ENCODE measurements at regions not wholly inside any gene's neighbourhood (a gene's known extent, or its start where the extent isn't known, plus 50 kb on each side); places are given as distances from the start of the nearest gene placed in this dataset.

DNA sequence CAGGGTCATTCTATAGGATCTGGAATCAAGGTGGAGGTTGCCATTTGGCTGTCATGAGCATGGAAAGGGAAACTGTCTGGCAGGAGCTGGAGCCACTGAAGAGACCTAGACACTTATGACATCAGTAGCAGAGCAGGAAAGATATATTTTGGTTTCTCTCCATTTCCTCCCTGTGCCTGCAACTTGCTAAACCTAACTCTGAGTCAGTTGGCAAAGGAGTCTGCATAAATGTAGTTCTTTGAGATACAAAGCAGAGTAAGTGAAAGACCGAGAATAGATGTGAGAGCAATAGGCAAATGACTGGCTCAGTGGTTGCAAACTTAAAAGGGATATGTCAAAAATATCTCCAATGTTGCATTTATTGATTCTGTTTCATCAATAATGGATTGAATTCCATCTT, 757.7 kb downstream of the KCNJ3 start:
- TF ChIP-seq, protein P1, sequence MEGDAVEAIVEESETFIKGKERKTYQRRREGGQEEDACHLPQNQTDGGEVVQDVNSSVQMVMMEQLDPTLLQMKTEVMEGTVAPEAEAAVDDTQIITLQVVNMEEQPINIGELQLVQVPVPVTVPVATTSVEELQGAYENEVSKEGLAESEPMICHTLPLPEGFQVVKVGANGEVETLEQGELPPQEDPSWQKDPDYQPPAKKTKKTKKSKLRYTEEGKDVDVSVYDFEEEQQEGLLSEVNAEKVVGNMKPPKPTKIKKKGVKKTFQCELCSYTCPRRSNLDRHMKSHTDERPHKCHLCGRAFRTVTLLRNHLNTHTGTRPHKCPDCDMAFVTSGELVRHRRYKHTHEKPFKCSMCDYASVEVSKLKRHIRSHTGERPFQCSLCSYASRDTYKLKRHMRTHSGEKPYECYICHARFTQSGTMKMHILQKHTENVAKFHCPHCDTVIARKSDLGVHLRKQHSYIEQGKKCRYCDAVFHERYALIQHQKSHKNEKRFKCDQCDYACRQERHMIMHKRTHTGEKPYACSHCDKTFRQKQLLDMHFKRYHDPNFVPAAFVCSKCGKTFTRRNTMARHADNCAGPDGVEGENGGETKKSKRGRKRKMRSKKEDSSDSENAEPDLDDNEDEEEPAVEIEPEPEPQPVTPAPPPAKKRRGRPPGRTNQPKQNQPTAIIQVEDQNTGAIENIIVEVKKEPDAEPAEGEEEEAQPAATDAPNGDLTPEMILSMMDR (IDR thresholded peaks at IDR 0.05; ENCODE audit: low read depth, low read length), result no peak
- TF ChIP-seq MYC (IDR thresholded peaks at IDR 0.05; ENCODE audit: low read depth, low read length), result no peak

All from NB4 (cell line).